Bronchial epithelial cell (primary cell): ENCODE measurements at regions not wholly inside any gene's neighbourhood (a gene's known extent, or its start where the extent isn't known, plus 50 kb on each side); places are given as distances from the start of the nearest gene placed in this dataset.

Experiments
- DNase-seq: peaks from one replicate; pipeline ENCODE4 v3.0.0-alpha.2; 2010; ENCODE audit warnings: low read depth
- FAIRE-seq: peaks from 2 replicates; lab custom pipeline; 2011; peaks lifted over from hg19 to GRCh38; lab: Jason Lieb, UNC
- H3K27me3 ChIP-seq: 2 replicates; pipeline ENCODE4 v1.5.1; 2011; ENCODE audit warnings: low read length; ENCODE audit not compliant: control insufficient read depth, insufficient read depth
- H3K36me3 ChIP-seq: 2 replicates; pipeline ENCODE4 v1.5.1; 2011; ENCODE audit warnings: low read length; ENCODE audit not compliant: control insufficient read depth, insufficient read depth
- H3K4me3 ChIP-seq: 2 replicates; pipeline ENCODE4 v1.5.1; 2011; ENCODE audit warnings: mild to moderate bottlenecking, low read depth, low read length, control low read depth
- CTCF ChIP-seq: IDR thresholded peaks from 2 replicates; pipeline ENCODE4 v1.5.1; 2011; ENCODE audit warnings: mild to moderate bottlenecking, moderate library complexity, low read length, control low read depth, inconsistent platforms; ENCODE audit not compliant: insufficient read depth, severe bottlenecking

- peak; percentile 71 for TF ChIP-seq CTCF
- DNase-seq (peak; percentile 12), FAIRE-seq (no peak)
- Histone ChIP-seq H3K4me3 (no peak overlapping the region), H3K36me3 (no peaks in the 10 kb centered on the region), H3K27me3 (no peaks in the 10 kb centered on the region)
Observed at GRCh38 chr3:6799264-6799915, 61.5 kb upstream of the GRM7 start.

DNA sequence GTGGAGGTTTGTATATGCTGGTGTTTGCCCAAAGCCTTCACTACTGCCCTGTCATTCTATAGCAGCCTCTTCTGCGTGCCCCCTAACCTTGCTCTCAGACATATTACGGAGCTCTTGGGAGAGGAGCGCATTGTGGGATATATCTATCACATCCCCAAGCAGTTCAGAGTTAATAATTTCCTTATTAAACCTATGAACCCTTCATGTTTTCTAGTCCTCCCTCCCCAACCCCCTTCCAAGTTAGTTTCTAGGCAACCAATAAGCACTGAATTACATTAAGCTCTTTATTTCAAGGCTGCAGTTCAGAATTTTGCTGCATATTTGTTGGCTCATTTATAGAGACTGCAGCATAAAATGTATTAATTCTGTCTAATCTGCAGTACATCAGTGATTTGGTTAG lies 57.3 kb upstream of the GRM7 start:
- TF ChIP-seq CTCF: no peak
- no peak for DNase-seq
- H3K36me3 ChIP-seq: no peaks in the 10 kb centered on the region
- FAIRE-seq: no peak
- H3K27me3 ChIP-seq: no peaks in the 10 kb centered on the region
- no peak overlapping the region for H3K4me3 ChIP-seq

- FAIRE-seq (no peak), DNase-seq (peak; percentile 22)
- Histone ChIP-seq H3K36me3 (no peaks in the 10 kb centered on the region), H3K4me3 (no peak overlapping the region), H3K27me3 (no peaks in the 10 kb centered on the region)
- no peak for TF ChIP-seq CTCF
Observed at GRCh38 chr3:6805236-6805635, 55.7 kb upstream of the GRM7 start.

- TF ChIP-seq CTCF: no peak
- DNase-seq (no peak), FAIRE-seq (no peak)
- Histone ChIP-seq H3K36me3 (no peaks in the 10 kb centered on the region), H3K4me3 (no peak overlapping the region), H3K27me3 (no peaks in the 10 kb centered on the region)
Observed at GRCh38 chr3:6806991-6807390, 53.9 kb upstream of the GRM7 start.

GRCh38 chr3:6807967-6808588 lies 52.8 kb upstream of the GRM7 start:
- no peak for FAIRE-seq
- TF ChIP-seq CTCF: no peak
- DNase-seq: peak; percentile 37
- no peaks in the 10 kb centered on the region for H3K27me3 ChIP-seq
- H3K36me3 ChIP-seq: no peaks in the 10 kb centered on the region
- no peak overlapping the region for H3K4me3 ChIP-seq
